SK-N-SH (cell line): ENCODE measurements at regions not wholly inside any gene's neighbourhood (a gene's known extent, or its start where the extent isn't known, plus 50 kb on each side); places are given as distances from the start of the nearest gene placed in this dataset.

Source experiments
- RAD21 ChIP-seq: IDR thresholded peaks from 2 replicates; pipeline ENCODE4 v1.6.1; 2012; ENCODE audit warnings: mild to moderate bottlenecking, low read length
- TF ChIP-seq, protein P1 (sequence below): IDR thresholded peaks from 2 replicates; pipeline ENCODE4 v1.4.0; 2012; ENCODE audit warnings: low read depth, borderline replicate concordance

DNA sequence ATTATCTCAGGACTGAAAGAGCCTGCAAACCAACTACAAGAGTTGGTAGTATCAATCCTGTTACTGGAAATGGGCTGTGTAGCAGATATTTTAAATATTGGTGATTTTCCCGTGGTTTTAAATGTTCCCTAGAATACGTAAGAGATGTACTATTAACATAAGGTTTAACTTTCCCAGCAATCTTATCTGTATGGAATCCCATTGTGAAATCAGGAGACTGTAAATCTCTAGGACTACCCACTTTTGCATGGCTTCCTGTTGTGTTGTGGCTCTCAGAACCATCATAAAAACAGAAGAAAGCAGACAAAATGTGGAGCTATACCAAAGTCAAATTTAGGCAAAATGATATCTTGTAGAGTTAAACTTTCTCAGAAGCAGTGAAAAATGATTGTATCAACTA, 641.5 kb upstream of the SETBP1 start:
- no peak for TF ChIP-seq RAD21
- TF ChIP-seq, protein P1, sequence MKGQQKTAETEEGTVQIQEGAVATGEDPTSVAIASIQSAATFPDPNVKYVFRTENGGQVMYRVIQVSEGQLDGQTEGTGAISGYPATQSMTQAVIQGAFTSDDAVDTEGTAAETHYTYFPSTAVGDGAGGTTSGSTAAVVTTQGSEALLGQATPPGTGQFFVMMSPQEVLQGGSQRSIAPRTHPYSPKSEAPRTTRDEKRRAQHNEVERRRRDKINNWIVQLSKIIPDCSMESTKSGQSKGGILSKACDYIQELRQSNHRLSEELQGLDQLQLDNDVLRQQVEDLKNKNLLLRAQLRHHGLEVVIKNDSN: no peak
